K562 (cell line): ENCODE measurements at regions not wholly inside any gene's neighbourhood (a gene's known extent, or its start where the extent isn't known, plus 50 kb on each side); places are given as distances from the start of the nearest gene placed in this dataset.

Source experiments
- ATAC-seq: fragments of 200-7000 bp; cut with Tn5 transposase; 3 replicates; pipeline ENCODE4 v1.9.1; 2020; ENCODE audit warnings: moderate library complexity
- BruUV-seq: library from RNA; stranded (reverse); fragments of 400-500 nt; replicated peaks from 2 replicates; lab custom pipeline; 2021; lab: Mats Ljungman, UMichigan
- CTCF ChIA-PET: fragments of 300-600 bp; formaldehyde crosslinking; extraction: SDS; loops from one replicate; lab custom pipeline; 2021; ENCODE audit warnings: low intra/inter-chr PET ratio; lab: Yijun Ruan, JAX
- POLR2A ChIA-PET: fragments of 300-600, 350-650 bp; sonication (Branson Sonifier 250); formaldehyde crosslinking; extraction: SDS; loops from one replicate; lab custom pipeline; 2021; ENCODE audit warnings: antibody characterized with exemption, inconsistent platforms; lab: Yijun Ruan, JAX
- DNase-seq, 4 experiments: peaks; one replicate each; pipeline versions ENCODE4 v3.0.0 to v3.0.0-alpha.2; 2011 to 2018; ENCODE audit warnings: low spot score in 3 of 4, mixed read lengths in 3 of 4; ENCODE audit errors: extremely low read depth in 1 of 4
- FAIRE-seq: peaks from 2 replicates; lab custom pipeline; 2011; peaks lifted over from hg19 to GRCh38; lab: Jason Lieb, UNC
- H2AFZ ChIP-seq: 2 replicates; pipeline ENCODE4 v1.6.0; 2011; ENCODE audit warnings: low read depth, low read length, control low read depth, inconsistent platforms
- H3K27ac ChIP-seq: fragments of 200-600 bp; 3 replicates; pipeline ENCODE4 v1.8.0; 2011; ENCODE audit warnings: low read depth, mild to moderate bottlenecking, control low read depth, inconsistent platforms, low read length, moderate library complexity, mixed read lengths; ENCODE audit errors: extremely low read depth
- H3K27me3 ChIP-seq, 2 experiments: fragments of 300-600 bp in 1 of 2; 2 replicates in 1 of 2; 3 replicates in 1 of 2; pipeline versions ENCODE4 v1.6.0 to v1.8.0; 2011; ENCODE audit warnings: inconsistent platforms in 2 of 2, low read length in 2 of 2, mild to moderate bottlenecking in 1 of 2, mixed read lengths in 1 of 2, moderate library complexity in 1 of 2; ENCODE audit not compliant: control insufficient read depth in 2 of 2, insufficient read depth in 2 of 2
- H3K36me3 ChIP-seq: fragments of 300-600 bp; 3 replicates; pipeline ENCODE4 v1.8.0; 2011; ENCODE audit warnings: mild to moderate bottlenecking, low read length, inconsistent platforms; ENCODE audit not compliant: control insufficient read depth, insufficient read depth
- H3K4me1 ChIP-seq, 2 experiments: fragments of 200-600 bp in 1 of 2; replicated peaks in 1 of 2; 2 replicates in 1 of 2; 3 replicates in 1 of 2; pipeline versions ENCODE4 v1.5.1 to v1.8.0; 2011; ENCODE audit warnings: inconsistent platforms in 2 of 2, low read length in 2 of 2, mild to moderate bottlenecking in 1 of 2, mixed read lengths in 1 of 2, moderate library complexity in 1 of 2; ENCODE audit not compliant: control insufficient read depth in 2 of 2, insufficient read depth in 2 of 2
- H3K4me2 ChIP-seq: 2 replicates; pipeline ENCODE4 v1.6.1; 2011; ENCODE audit warnings: low read length, control low read depth, inconsistent platforms, mixed read lengths; ENCODE audit not compliant: insufficient read depth
- H3K4me3 ChIP-seq: fragments of 200-600 bp; sonication (generic), shearing (Covaris generic); 2 replicates; pipeline ENCODE4 v1.5.1; 2016; ENCODE audit warnings: control low read depth, inconsistent platforms
- H3K79me2 ChIP-seq: fragments of 200-600 bp; 3 replicates; pipeline ENCODE4 v1.8.0; 2011; ENCODE audit warnings: low read length, inconsistent platforms; ENCODE audit not compliant: control insufficient read depth, insufficient read depth
- H3K9ac ChIP-seq, 2 experiments: 2 replicates each; pipeline versions ENCODE4 v1.6.0 to v1.6.1; 2011; ENCODE audit warnings: low read depth in 2 of 2, low read length in 2 of 2, control low read depth in 1 of 2, inconsistent platforms in 1 of 2, mild to moderate bottlenecking in 1 of 2, mixed read lengths in 1 of 2; ENCODE audit not compliant: insufficient read depth in 1 of 2
- H3K9me1 ChIP-seq: one replicate; pipeline ENCODE4 v1.6.0; 2011; ENCODE audit warnings: inconsistent platforms, mild to moderate bottlenecking, low read length, moderate library complexity; ENCODE audit not compliant: control insufficient read depth, insufficient read depth
- H3K9me3 ChIP-seq: replicated peaks from 2 replicates; pipeline ENCODE4 v1.5.1; 2011; ENCODE audit warnings: low read depth, low read length, inconsistent platforms; ENCODE audit not compliant: control insufficient read depth, insufficient read depth
- H4K20me1 ChIP-seq: replicated peaks from 2 replicates; pipeline ENCODE4 v1.6.1; 2011; ENCODE audit warnings: low read length, inconsistent platforms, mixed read lengths; ENCODE audit not compliant: control insufficient read depth, insufficient read depth
- ATF3 ChIP-seq, 2 experiments: fragments of 450-650 bp in 1 of 2; sonication (generic) in 1 of 2; formaldehyde crosslinking in 1 of 2; IDR thresholded peaks in 1 of 2; conservative IDR thresholded peaks in 1 of 2; 2 replicates each; pipeline versions ENCODE4 v1.6.1 to v1.8.1; 2016 to 2023; ENCODE audit warnings: mild to moderate bottlenecking in 2 of 2, moderate library complexity in 2 of 2, inconsistent platforms in 1 of 2, missing genetic modification reagents in 1 of 2
- CBX1 ChIP-seq: sonication (generic); IDR thresholded peaks from 2 replicates; pipeline ENCODE4 v1.6.1; 2016; ENCODE audit warnings: antibody characterized with exemption, low read depth, mild to moderate bottlenecking
- MCM7 ChIP-seq, 2 experiments: fragments of 450-650 bp; IDR thresholded peaks; 2 replicates each; pipeline ENCODE4 v1.6.1; 2016 to 2018
- MXI1 ChIP-seq: IDR thresholded peaks from 2 replicates; pipeline ENCODE4 v1.6.1; 2011; ENCODE audit warnings: low read depth, mild to moderate bottlenecking, improper control_type of control experiment, low read length
- NCOA1 ChIP-seq: fragments of 450-650 bp; IDR thresholded peaks from 2 replicates; pipeline ENCODE4 v1.6.1; 2016; ENCODE audit warnings: low read depth
- NUFIP1 ChIP-seq: fragments of 450-650 bp; IDR thresholded peaks from 2 replicates; pipeline ENCODE4 v1.6.1; 2018; ENCODE audit not compliant: partially characterized antibody
- ZBTB26 ChIP-seq: fragments of 450-650 bp; formaldehyde crosslinking; IDR thresholded peaks from 2 replicates; pipeline ENCODE4 v1.4.0; 2022; ENCODE audit warnings: missing genetic modification characterization
- ZNF280B ChIP-seq: fragments of 250-450 bp; sonication (Bioruptor Pico); IDR thresholded peaks from 2 replicates; pipeline ENCODE4 v1.5.1; 2021; ENCODE audit warnings: mild to moderate bottlenecking
- whole genome bisulfite sequencing: fragments of 100-300 bp; shearing (Covaris generic); methylation state at CpG from one replicate; pipeline ENCODE4 v1.1.6; 2016; ENCODE audit warnings: low coverage, mixed read lengths; ENCODE audit not compliant: insufficient coverage; ENCODE audit errors: missing lambda C conversion rate; 5-methylcytosine and 5-hydroxymethylcytosine counted together
- in situ Hi-C: fragments of 300-500 bp; cut with MboI; formaldehyde crosslinking; loops from 4 replicates; pipeline ENCODE4 v1.15.0; 2018; ENCODE audit warnings: inconsistent platforms, mixed read lengths
- intact Hi-C: fragments of 100-400 bp; cut with micrococcal nuclease; formaldehyde crosslinking; loops from 2 replicates; pipeline ENCODE4 v1.14.2; 2022

- TF ChIP-seq ZNF280B (CRISPR knock-in tag), result no peak
- TF ChIP-seq, all 486 proteins: peak for 0
Observed at GRCh38 chr12:25652371-25652770, 99.3 kb upstream of the LMNTD1 start (continued).

GRCh38 chr12:25653487-25654175 lies 100.5 kb upstream of the LMNTD1 start:
- Histone ChIP-seq H3K27me3 (peaks cover 0 to 4% of the 10 kb centered on the region in 2 experiments; a peak in 3 of 5 replicates), H3K4me3 (no peak overlapping the region), H3K79me2 (no peaks in the 10 kb centered on the region), H2AFZ (no peak overlapping the region), H3K27ac (no peak overlapping the region), H3K9me1 (no peaks in the 10 kb centered on the region), H3K9ac (no peak overlapping the region), H3K36me3 (no peaks in the 10 kb centered on the region), H3K4me1 (no peaks in the 10 kb centered on the region), H3K4me2 (no peak overlapping the region), H4K20me1 (no peaks in the 10 kb centered on the region), H3K9me3 (no peaks in the 10 kb centered on the region)
- TF ChIP-seq NCOA1, result no peak
- no peak for TF ChIP-seq ATF3 (IDR thresholded peaks at IDR 0.05)
- TF ChIP-seq ATF3 (CRISPR knock-in tag; conservative IDR thresholded peaks at IDR 0.05), result no peak
- no peak for TF ChIP-seq ZBTB26 (CRISPR knock-in tag)
- no peak for TF ChIP-seq MCM7 (IDR thresholded peaks at IDR 0.05)
- TF ChIP-seq CBX1, result no peak
- no peak for TF ChIP-seq NUFIP1
- no peak for TF ChIP-seq MXI1
- ChIA-PET POLR2A (interaction anchor here (0.8 kb wide), 1 partner anchor 17 kb away, joined by 3 read pairs; no protein-coding TSS in a partner anchor), CTCF (no interaction called here)
- ATAC-seq (no peak), DNase-seq (no peak), FAIRE-seq (no peak)
- no TSS peak for BruUV-seq
- under 1% methylated on average over 8 of the region's 8 CpGs for WGBS
- intact Hi-C loops (no loop called here), in situ Hi-C loops (no loop called here)
